Right lobe of liver (tissue), 6 donors: ENCODE measurements at regions not wholly inside any gene's neighbourhood (a gene's known extent, or its start where the extent isn't known, plus 50 kb on each side); places are given as distances from the start of the nearest gene placed in this dataset.

Source experiments
- ATAC-seq, 4 donors: fragments of 200-7000 bp; cut with Tn5 transposase; one replicate each; pipeline ENCODE4 v1.9.1; 2020; ENCODE audit warnings: mild to moderate bottlenecking in 4 of 4, moderate library complexity in 4 of 4
- DNase-seq, 3 donors: peaks; one replicate each; pipeline ENCODE4 v3.0.0-alpha.2; 2020
- H3K27ac ChIP-seq, 3 donors: fragments of 200-600 bp; one replicate each; pipeline ENCODE4 v1.8.0; 2022
- H3K27me3 ChIP-seq, 2 donors: fragments of 200-600 bp; one replicate each; pipeline ENCODE4 v1.8.0; 2022
- H3K36me3 ChIP-seq, 4 donors: fragments of 200-600 bp; sonication (generic) in 1 of 4; one replicate each; pipeline versions ENCODE4 v1.5.1 to v1.8.0; 2017 to 2022; ENCODE audit warnings: control low read depth in 1 of 4
- H3K4me1 ChIP-seq, 4 donors: fragments of 200-600 bp; sonication (generic) in 1 of 4; one replicate each; pipeline versions ENCODE4 v1.5.1 to v1.8.0; 2017 to 2022; ENCODE audit warnings: control low read depth in 1 of 4
- H3K4me3 ChIP-seq, 3 donors: fragments of 200-600 bp; one replicate each; pipeline ENCODE4 v1.8.0; 2022
- H3K9me3 ChIP-seq, 4 donors: fragments of 200-600 bp; sonication (generic) in 1 of 4; one replicate each; pipeline versions ENCODE4 v1.5.1 to v1.8.0; 2017 to 2022; ENCODE audit warnings: control low read depth in 1 of 4
- POLR2A ChIP-seq: fragments of 450-650 bp; IDR thresholded peaks from one replicate; pipeline ENCODE4 v1.6.1; 2017; ENCODE audit warnings: antibody characterized with exemption, mild to moderate bottlenecking
- WGBS: methylation state at CpG from one replicate; pipeline ENCODE4 v1.1.6; 2018; ENCODE audit warnings: low coverage, low lambda C conversion rate; ENCODE audit not compliant: insufficient coverage; ENCODE audit errors: missing lambda C conversion rate; 5-methylcytosine and 5-hydroxymethylcytosine counted together
- intact Hi-C, 2 donors: fragments of 100-400 bp; cut with DNase I; formaldehyde crosslinking; loops; one replicate each; pipeline versions ENCODE4 v1.11.2 to v1.14.1; 2022
- TF ChIP-seq, protein P1 (sequence below), 4 donors: fragments of 200-600 bp in 3 of 4; fragments of 450-650 bp in 1 of 4; IDR thresholded peaks; one replicate each; pipeline versions ENCODE4 v1.5.1 to v1.8.0; 2016 to 2022; ENCODE audit warnings: antibody characterized with exemption in 4 of 4, mild to moderate bottlenecking in 2 of 4
- donor health status: DM: no; HTN: yes; CAD: no.
- donor health status: DM: no; HTN: no; CAD: no.
- donor health status: DM: no; HTN: no; CAD: no.
- donor health status: DM: no; HTN: yes; CAD: no.
- donor health status: DM: no; HTN: yes; CAD: no.

- Histone ChIP-seq H3K36me3 (no peaks in the 10 kb centered on the region), H3K4me1 (no peaks in the 10 kb centered on the region), H3K27ac (no peak overlapping the region), H3K27me3 (no peaks in the 10 kb centered on the region), H3K4me3 (no peak overlapping the region), H3K9me3 (no peaks in the 10 kb centered on the region)
- WGBS: 68% methylated on average over 9 of the region's 11 CpGs
- ATAC-seq (no peak), DNase-seq (no peak)
- TF ChIP-seq, protein P1, sequence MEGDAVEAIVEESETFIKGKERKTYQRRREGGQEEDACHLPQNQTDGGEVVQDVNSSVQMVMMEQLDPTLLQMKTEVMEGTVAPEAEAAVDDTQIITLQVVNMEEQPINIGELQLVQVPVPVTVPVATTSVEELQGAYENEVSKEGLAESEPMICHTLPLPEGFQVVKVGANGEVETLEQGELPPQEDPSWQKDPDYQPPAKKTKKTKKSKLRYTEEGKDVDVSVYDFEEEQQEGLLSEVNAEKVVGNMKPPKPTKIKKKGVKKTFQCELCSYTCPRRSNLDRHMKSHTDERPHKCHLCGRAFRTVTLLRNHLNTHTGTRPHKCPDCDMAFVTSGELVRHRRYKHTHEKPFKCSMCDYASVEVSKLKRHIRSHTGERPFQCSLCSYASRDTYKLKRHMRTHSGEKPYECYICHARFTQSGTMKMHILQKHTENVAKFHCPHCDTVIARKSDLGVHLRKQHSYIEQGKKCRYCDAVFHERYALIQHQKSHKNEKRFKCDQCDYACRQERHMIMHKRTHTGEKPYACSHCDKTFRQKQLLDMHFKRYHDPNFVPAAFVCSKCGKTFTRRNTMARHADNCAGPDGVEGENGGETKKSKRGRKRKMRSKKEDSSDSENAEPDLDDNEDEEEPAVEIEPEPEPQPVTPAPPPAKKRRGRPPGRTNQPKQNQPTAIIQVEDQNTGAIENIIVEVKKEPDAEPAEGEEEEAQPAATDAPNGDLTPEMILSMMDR (IDR thresholded peaks at IDR 0.05): no peak
- TF ChIP-seq POLR2A: no peak
- intact Hi-C loops: no loop called here
Measured at GRCh38 chr6:140636271-140636907, 1261.9 kb upstream of the CITED2 start.

GRCh38 chr6:140627002-140627401 lies 1252.6 kb upstream of the CITED2 start:
- TF ChIP-seq, protein P1 (IDR thresholded peaks at IDR 0.05): no peak
- no peak for TF ChIP-seq POLR2A
- Histone ChIP-seq H3K36me3 (no peaks in the 10 kb centered on the region), H3K4me1 (no peaks in the 10 kb centered on the region), H3K27me3 (no peaks in the 10 kb centered on the region), H3K4me3 (no peak overlapping the region), H3K9me3 (no peaks in the 10 kb centered on the region), H3K27ac (no peak overlapping the region)
- ATAC-seq (no peak), DNase-seq (no peak)
- intact Hi-C loops: no loop called here
- no CpG with 5 or more reads among the region's 1 CpG for WGBS

- no peak for TF ChIP-seq POLR2A
- TF ChIP-seq, protein P1 (IDR thresholded peaks at IDR 0.05): no peak
- H3K36me3 ChIP-seq: no peaks in the 10 kb centered on the region
- WGBS: 51% methylated on average over 3 of the region's 3 CpGs
- H3K27me3 ChIP-seq: no peaks in the 10 kb centered on the region
- ATAC-seq (no peak), DNase-seq (no peak)
- intact Hi-C loops: no loop called here
- H3K9me3 ChIP-seq: no peaks in the 10 kb centered on the region
- H3K4me3 ChIP-seq: no peak overlapping the region
- H3K4me1 ChIP-seq: no peaks in the 10 kb centered on the region
- H3K27ac ChIP-seq: no peak overlapping the region
Measured at GRCh38 chr6:140623498-140623897, 1249.0 kb upstream of the CITED2 start.

GRCh38 chr6:140620496-140620895 lies 1246.0 kb upstream of the CITED2 start:
- intact Hi-C loops: no loop called here
- 75% methylated on average over 1 of the region's 1 CpG for WGBS

More at GRCh38 chr6:140620496-140620895, 1246.0 kb upstream of the CITED2 start:
- ATAC-seq (no peak), DNase-seq (no peak)
- no peak overlapping the region for H3K4me3 ChIP-seq
- TF ChIP-seq, protein P1 (IDR thresholded peaks at IDR 0.05): no peak
- no peak for TF ChIP-seq POLR2A
- no peak overlapping the region for H3K27ac ChIP-seq
- no peaks in the 10 kb centered on the region for H3K27me3 ChIP-seq
- no peaks in the 10 kb centered on the region for H3K36me3 ChIP-seq
- H3K4me1 ChIP-seq: no peaks in the 10 kb centered on the region
- peaks cover 0 to 3% (median 0%) of the 10 kb centered on the region in 4 donors for H3K9me3 ChIP-seq
